ENCODE measurements at regions not wholly inside any gene's neighbourhood (a gene's known extent, or its start where the extent isn't known, plus 50 kb on each side); places are given as distances from the start of the nearest gene placed in this dataset.

DNA sequence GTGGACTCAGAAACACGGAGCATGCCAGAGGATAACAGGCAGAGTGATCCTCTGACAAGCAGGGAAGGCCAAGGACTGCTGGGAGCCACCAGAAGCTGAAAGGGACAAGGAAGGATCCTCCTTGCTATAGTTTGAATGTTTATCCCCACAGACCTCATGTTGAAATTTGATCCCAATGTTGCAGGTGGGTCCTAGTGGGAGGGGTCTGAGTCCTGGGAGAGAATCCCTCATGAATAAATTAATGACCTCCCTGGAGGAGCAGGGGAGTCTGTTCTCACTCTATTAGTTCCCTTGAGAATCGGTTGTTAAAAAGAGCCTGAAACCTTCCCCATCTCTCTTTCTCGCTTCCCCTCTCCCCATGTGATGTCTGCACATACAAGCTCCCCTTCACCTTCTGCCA, 124.4 kb downstream of the FBXO15 start:
- DNase-seq, result no peak

DNA sequence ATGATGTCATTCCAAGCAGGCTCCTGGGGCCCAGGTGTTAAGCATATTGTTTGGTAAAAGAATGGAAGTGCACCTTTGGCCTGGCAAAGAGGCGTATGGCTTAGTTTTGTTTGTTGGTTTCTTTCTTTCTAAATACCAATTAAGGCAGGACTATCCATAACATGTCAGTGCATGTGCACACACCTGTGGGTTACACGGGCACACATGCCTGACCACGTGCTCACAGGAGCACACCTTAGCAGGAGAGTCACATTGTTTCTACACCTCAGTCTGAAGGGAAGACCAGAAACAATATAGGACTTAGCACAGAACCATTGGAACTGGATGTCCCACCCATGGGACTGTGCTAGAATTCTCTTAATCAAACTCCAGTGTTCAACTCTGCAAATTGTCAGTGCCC, 127.8 kb downstream of the FBXO15 start:
- DNase-seq, result no peak

DNA sequence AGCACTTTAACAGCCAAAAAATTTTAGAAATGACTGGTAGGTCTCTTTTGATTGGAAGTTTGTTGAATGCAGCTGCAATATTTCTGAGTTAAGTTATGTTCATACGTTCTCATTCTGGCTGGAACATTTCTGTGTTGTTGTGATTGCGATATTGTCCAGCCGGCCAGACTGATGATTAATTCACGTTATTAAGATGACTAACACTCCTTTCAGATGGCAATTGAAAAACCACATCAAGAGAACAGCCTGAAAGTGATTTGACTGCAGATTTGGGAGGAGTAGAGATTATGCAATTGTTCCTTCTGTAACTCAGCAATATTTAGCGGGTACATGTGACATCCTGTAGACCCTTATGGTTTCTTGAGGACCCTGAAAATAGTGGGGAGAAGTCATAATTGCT, 133.7 kb downstream of the FBXO15 start:
- DNase-seq, result peak; percentile 1

- DNase-seq, result no peak
Observed at GRCh38 chr18:74012954-74013630, 134.5 kb downstream of the FBXO15 start.

GRCh38 chr18:74006143-74006542, 141.5 kb downstream of the FBXO15 start:
- DNase-seq, result no peak

GRCh38 chr18:74005320-74006109, 142.1 kb downstream of the FBXO15 start:
- DNase-seq, result no peak

GRCh38 chr18:73992242-73993022, 155.2 kb downstream of the FBXO15 start:
- DNase-seq, result no peak

DNA sequence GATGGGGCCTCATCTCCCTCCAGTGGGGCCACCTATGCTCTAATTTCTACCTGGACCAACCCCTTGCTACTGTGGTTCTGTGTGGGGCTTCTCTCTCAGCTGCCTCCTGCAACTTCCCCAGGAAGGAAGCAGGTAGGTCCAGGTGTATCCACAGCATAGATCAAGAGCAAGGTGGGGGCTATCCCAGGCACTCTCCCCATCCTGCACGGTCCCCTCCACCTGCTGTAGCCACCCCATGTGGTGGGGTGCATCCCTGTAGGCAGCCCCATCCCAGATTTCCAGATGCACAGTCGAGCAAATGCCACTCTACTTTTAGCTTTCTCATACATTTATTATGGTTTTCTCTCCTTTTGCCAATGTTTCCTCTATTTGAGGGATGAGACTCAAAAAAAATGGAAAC, 156.1 kb downstream of the FBXO15 start:
- DNase-seq, result no peak

DNA sequence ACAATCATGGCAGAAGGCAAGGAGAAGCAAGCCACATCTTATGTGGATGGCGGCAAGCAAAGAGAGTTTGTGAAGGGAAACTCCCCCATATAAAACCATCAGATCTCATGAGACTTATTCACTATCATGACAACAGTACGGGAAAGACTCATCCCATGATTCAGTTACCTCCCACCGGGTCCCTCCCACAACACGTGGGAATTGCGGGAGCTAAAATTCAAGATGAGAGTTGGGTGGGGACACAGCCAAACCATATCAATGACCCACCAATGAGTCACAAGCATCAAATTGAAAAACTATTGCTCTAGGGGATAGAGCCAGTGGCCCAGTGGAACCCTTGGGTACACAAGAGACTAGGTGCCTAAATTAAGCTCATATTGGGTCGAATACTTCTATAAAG, 157.4 kb downstream of the FBXO15 start:
- no peak for DNase-seq

GRCh38 chr18:73987247-73987980, 160.2 kb downstream of the FBXO15 start:
- DNase-seq, result no peak

GRCh38 chr18:73986711-73987110, 160.9 kb downstream of the FBXO15 start:
- DNase-seq, result no peak

GRCh38 chr18:73985855-73986625, 161.6 kb downstream of the FBXO15 start:
- DNase-seq, result no peak

GRCh38 chr18:73983970-73984369, 163.7 kb downstream of the FBXO15 start:
- DNase-seq, result no peak

DNA sequence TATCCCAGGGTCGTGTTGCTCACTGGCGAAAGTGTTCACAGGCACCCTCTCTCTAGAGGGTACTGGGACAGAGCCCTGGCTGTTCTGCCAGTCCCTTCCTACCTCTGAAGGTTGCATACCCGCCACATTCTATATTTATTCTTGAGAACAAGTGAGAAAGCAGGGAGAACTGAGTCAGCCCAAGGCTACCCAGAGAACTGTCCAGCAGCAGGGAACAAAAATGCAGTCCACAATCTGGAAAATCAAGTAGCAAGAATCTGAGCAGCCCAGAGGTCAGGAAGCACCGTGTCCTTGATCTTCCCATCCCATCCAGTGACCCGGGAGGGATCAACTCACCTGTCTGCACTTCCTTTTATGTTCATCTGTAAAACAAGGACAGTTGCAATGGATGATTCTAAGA, 164.1 kb downstream of the FBXO15 start:
- no peak for DNase-seq

- no peak for DNase-seq
Observed at GRCh38 chr18:73981796-73982195, 165.8 kb downstream of the FBXO15 start.

- DNase-seq, result peak; percentile 4
Observed at GRCh38 chr18:73980289-73980979, 167.2 kb downstream of the FBXO15 start.

- DNase-seq, result no peak
Observed at GRCh38 chr18:73979742-73980141, 167.9 kb downstream of the FBXO15 start.

GRCh38 chr18:73976433-73976832, 171.2 kb downstream of the FBXO15 start:
- peak; percentile 2 for DNase-seq

GRCh38 chr18:73975266-73975665, 172.4 kb downstream of the FBXO15 start:
- DNase-seq, result peak; percentile 78

DNA sequence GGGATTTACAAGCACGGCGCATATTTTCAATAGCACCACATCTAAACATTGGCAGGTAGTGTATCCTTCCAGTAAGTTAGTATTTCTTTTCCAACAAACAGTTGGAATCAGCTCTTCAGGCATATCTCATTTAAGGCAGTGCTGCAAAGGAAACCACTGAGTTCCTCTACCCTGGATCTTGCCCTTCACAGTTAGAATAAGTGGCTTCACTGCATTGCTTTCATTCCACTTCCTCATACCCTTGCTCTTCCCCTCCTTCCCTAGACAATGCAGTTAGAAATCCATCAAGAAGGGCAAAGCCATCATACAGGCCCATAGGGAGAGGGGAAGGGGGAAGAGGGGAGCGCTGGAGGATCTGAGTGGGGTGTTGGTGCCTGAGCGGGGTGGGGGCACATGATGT, 173.7 kb downstream of the FBXO15 start:
- peak; percentile 10 for DNase-seq

- DNase-seq, result no peak
Observed at GRCh38 chr18:73966954-73967353, 180.7 kb downstream of the FBXO15 start.

- DNase-seq, result no peak
Observed at GRCh38 chr18:73962256-73962655, 185.4 kb downstream of the FBXO15 start.

Measured in hematopoietic multipotent progenitor cell treated with erythropoietin and hydrocortisone succinate and interleukin-3 and kit ligand, for 4 days (in vitro differentiated cells).